ENCODE measurements at regions not wholly inside any gene's neighbourhood (a gene's known extent, or its start where the extent isn't known, plus 50 kb on each side); places are given as distances from the start of the nearest gene placed in this dataset.

- no peak overlapping the region for H3K27ac ChIP-seq (replicated peaks in 1 of 4)
- TF ChIP-seq EP300 (IDR thresholded peaks at IDR 0.05) (no peak), POLR2AphosphoS5 (IDR thresholded peaks at IDR 0.05) (no peak), POLR2A (IDR thresholded peaks at IDR 0.05; ENCODE audit: low read depth) (no peak)
- TF ChIP-seq, protein P1, sequence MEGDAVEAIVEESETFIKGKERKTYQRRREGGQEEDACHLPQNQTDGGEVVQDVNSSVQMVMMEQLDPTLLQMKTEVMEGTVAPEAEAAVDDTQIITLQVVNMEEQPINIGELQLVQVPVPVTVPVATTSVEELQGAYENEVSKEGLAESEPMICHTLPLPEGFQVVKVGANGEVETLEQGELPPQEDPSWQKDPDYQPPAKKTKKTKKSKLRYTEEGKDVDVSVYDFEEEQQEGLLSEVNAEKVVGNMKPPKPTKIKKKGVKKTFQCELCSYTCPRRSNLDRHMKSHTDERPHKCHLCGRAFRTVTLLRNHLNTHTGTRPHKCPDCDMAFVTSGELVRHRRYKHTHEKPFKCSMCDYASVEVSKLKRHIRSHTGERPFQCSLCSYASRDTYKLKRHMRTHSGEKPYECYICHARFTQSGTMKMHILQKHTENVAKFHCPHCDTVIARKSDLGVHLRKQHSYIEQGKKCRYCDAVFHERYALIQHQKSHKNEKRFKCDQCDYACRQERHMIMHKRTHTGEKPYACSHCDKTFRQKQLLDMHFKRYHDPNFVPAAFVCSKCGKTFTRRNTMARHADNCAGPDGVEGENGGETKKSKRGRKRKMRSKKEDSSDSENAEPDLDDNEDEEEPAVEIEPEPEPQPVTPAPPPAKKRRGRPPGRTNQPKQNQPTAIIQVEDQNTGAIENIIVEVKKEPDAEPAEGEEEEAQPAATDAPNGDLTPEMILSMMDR (IDR thresholded peaks at IDR 0.05) = no peak
- no peaks in the 10 kb centered on the region for H3K9me3 ChIP-seq
- H3K4me3 ChIP-seq = no peak overlapping the region
- H3K27me3 ChIP-seq = no peaks in the 10 kb centered on the region
- DNase-seq (ENCODE audit: extremely low spot score) = no peak
- WGBS = 92% methylated on average over 1 of the region's 1 CpG
- peaks cover 5 to 8% (median 7%) of the 10 kb centered on the region in 4 donors for H3K4me1 ChIP-seq
- intact Hi-C loops (cut with DNase I) = no loop called here
- H3K36me3 ChIP-seq = no peaks in the 10 kb centered on the region
These were observed 51.1 kb upstream of the SPATA31C2 start for GRCh38 chr9:88189371-88189770.
